Activated T-helper 2 cell treated with anti-CD3 and anti-CD28 coated beads, Interferon-gamma antibody, Interleukin-2, Interleukin-4, amounts not matched to agents 10 μg/mL and 5 μg/mL and 100 μg/mL, durations not matched to agents 14 hours and 24 hours and 36 hours (primary cell): ENCODE measurements at regions not wholly inside any gene's neighbourhood (a gene's known extent, or its start where the extent isn't known, plus 50 kb on each side); places are given as distances from the start of the nearest gene placed in this dataset.

ENCODE experiments used
- DNase-seq: peaks from one replicate; pipeline ENCODE4 v3.0.0; 2021; ENCODE audit warnings: low spot score
- H3K27ac Mint-ChIP-seq: one replicate; pipeline ENCODE4 v1.8.0; 2021; ENCODE audit warnings: mixed read lengths
- H3K27me3 Mint-ChIP-seq: one replicate; pipeline ENCODE4 v1.8.0; 2021; ENCODE audit warnings: low read depth, mixed read lengths
- H3K36me3 Mint-ChIP-seq: one replicate; pipeline ENCODE4 v1.8.0; 2021; ENCODE audit warnings: low read depth, mixed read lengths
- H3K4me1 Mint-ChIP-seq: one replicate; pipeline ENCODE4 v1.8.0; 2021; ENCODE audit warnings: low read depth, mixed read lengths
- H3K4me3 Mint-ChIP-seq: one replicate; pipeline ENCODE4 v1.8.0; 2021; ENCODE audit warnings: low read depth, mild to moderate bottlenecking, moderate library complexity, mixed read lengths
- H3K9me3 Mint-ChIP-seq: one replicate; pipeline ENCODE4 v1.8.0; 2021; ENCODE audit warnings: mixed read lengths
- intact Hi-C: fragments of 100-400 bp; cut with micrococcal nuclease; formaldehyde crosslinking; loops from one replicate; pipeline ENCODE4 v1.15.1; 2023

GRCh38 chr2:22902180-22902550 is 482.8 kb upstream of the KLHL29 start:
- H3K36me3 Mint-ChIP-seq, result no peaks in the 10 kb centered on the region
- intact Hi-C loops, result no loop called here
- no peaks in the 10 kb centered on the region for H3K27me3 Mint-ChIP-seq
- H3K27ac Mint-ChIP-seq, result no peak overlapping the region
- no peak overlapping the region for H3K4me3 Mint-ChIP-seq
- no peaks in the 10 kb centered on the region for H3K4me1 Mint-ChIP-seq
- no peaks in the 10 kb centered on the region for H3K9me3 Mint-ChIP-seq
- DNase-seq, result no peak

DNA sequence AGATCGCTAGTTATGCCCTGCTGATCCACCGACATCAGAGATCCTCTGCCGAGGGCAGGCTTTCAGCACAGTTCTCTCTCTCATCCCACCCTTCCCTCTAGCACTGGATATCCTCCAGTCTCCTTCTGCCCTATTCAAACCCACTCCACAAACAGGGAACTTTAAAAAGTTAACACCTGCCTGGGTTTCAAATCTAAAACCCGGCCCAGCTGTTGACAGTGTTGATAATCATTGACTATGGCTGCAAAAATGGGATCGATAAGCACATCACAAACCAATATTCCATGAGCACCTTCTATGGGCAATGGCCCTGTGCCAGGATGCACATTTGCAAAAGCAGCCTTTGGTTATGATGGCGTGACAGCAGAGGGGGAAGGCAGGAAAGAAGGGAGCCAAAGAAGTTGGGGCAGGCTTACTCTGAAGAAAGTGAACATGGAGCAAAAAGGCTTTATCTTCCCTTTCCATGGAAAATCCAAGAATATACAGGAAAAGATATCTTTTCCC is 482.3 kb upstream of the KLHL29 start:
- Mint-ChIP-seq H3K27ac (no peak overlapping the region), H3K9me3 (no peaks in the 10 kb centered on the region), H3K4me3 (no peak overlapping the region), H3K4me1 (no peaks in the 10 kb centered on the region), H3K36me3 (no peaks in the 10 kb centered on the region), H3K27me3 (no peaks in the 10 kb centered on the region)
- DNase-seq, result no peak
- intact Hi-C loops, result no loop called here

DNA sequence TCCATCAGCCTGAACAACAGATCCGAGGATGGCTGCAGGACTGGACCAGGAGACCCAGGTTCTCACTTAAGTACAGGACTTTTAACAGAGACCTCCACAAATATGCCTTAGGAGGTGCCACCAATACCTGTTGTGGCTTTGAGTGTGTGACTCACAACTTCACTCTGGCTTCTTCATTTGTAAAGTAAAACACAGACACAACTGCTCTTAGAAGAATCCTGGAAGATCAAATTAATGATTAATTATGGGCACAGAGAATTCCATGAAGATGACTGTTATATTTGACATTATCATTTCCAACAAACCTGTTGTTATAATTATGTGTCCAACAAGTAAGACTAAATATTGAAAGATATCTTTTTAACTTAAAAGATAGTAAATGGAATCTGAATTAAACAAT is 481.4 kb upstream of the KLHL29 start:
- intact Hi-C loops, result no loop called here
- Mint-ChIP-seq H3K9me3 (no peaks in the 10 kb centered on the region), H3K4me3 (no peak overlapping the region), H3K27me3 (no peaks in the 10 kb centered on the region), H3K27ac (no peak overlapping the region), H3K36me3 (no peaks in the 10 kb centered on the region), H3K4me1 (no peaks in the 10 kb centered on the region)
- no peak for DNase-seq

DNA sequence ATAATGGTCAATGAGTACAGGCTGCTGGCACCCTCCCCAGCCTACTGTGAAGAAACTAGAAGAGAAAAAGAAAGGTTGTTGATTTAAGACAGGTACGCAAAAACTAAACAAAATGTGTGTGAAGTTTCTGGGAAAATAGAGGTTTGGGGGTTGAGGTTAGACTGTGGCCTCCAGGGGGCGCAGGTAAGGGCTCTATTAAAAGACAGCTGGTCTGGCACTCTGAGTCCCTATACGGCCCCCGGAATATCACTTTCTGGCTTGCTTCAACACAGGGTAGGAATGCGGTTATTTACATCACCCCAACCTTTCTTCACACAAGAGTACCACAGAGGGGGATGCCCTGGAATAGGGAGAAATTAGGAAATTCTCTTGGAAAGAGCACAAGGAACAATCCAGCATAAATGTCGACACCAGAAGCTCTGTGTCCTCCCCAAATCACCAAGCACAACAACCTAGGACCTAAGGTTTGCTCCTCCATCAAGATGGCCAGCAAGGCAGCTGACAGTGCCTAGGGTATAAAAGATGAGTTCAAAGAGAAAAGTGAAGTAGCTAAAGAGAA is 480.8 kb upstream of the KLHL29 start:
- H3K4me3 Mint-ChIP-seq, result no peak overlapping the region
- DNase-seq, result no peak
- intact Hi-C loops, result no loop called here
- no peaks in the 10 kb centered on the region for H3K27me3 Mint-ChIP-seq
- H3K9me3 Mint-ChIP-seq, result no peaks in the 10 kb centered on the region
- H3K4me1 Mint-ChIP-seq, result no peaks in the 10 kb centered on the region
- H3K27ac Mint-ChIP-seq, result no peak overlapping the region
- no peaks in the 10 kb centered on the region for H3K36me3 Mint-ChIP-seq

DNA sequence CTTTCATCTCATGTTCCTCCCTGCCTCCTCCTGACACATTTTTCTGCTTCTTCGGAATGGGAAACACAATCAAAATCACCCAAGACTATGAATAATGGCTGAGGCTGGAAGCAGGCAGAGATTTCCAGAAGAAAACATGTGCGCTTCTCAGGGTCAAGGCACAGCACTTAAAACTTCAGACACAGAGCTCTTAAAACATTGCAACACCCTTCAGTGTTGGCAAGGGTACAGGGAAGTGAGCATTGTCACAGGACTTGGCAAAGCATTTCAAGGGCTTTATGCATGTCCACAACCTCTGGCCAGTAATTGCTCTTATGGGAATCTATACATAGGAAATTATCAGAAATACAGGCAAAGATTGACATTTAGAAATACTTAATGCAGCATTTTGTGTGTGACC is 477.6 kb upstream of the KLHL29 start:
- DNase-seq, result no peak
- Mint-ChIP-seq H3K27me3 (no peaks in the 10 kb centered on the region), H3K4me3 (no peak overlapping the region), H3K4me1 (no peaks in the 10 kb centered on the region), H3K36me3 (no peaks in the 10 kb centered on the region), H3K9me3 (no peaks in the 10 kb centered on the region), H3K27ac (no peak overlapping the region)
- intact Hi-C loops, result no loop called here

DNA sequence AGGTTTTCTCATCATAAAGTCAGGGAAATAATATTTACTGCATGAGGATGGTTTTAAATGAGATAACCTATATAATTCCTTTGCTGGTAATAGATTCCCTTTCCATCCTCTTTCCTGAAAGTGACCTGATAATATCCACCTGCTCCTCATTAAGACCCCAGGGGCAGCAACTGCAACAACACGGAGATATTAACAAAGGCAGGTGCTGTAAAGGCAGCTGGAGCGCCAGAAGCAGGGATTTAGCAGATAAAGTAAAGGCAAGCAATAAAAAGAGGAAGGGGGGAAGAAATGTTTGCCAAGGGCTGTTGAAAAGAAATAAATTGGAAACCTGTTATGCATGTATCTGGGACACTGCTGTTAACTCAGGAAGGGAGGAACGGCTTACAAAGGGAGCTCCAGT is 472.6 kb upstream of the KLHL29 start:
- no peaks in the 10 kb centered on the region for H3K4me1 Mint-ChIP-seq
- intact Hi-C loops, result no loop called here
- no peak overlapping the region for H3K4me3 Mint-ChIP-seq
- no peak overlapping the region for H3K27ac Mint-ChIP-seq
- DNase-seq, result no peak
- no peaks in the 10 kb centered on the region for H3K9me3 Mint-ChIP-seq
- H3K27me3 Mint-ChIP-seq, result no peaks in the 10 kb centered on the region
- H3K36me3 Mint-ChIP-seq, result no peaks in the 10 kb centered on the region

DNA sequence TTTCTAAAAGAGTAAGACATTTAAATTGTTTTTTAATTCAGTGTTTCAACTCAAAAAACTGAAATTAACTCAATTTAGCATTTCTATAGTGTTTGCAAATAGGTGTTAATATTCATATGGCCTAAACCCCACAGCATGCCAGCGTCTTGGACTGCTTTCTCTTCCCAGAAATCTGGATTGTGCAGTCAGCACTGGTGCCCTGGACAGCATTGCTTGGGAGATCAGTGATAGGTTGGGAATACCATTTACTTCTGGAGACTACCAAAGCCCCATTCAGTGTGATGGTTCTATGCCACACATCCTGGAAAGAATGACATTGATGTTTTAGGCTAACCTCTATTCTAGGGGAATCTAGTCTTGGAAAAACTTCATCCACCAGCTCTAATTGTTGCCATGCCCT is 455.0 kb upstream of the KLHL29 start:
- H3K27me3 Mint-ChIP-seq, result no peaks in the 10 kb centered on the region
- no peak overlapping the region for H3K4me3 Mint-ChIP-seq
- H3K36me3 Mint-ChIP-seq, result no peaks in the 10 kb centered on the region
- DNase-seq, result no peak
- intact Hi-C loops, result no loop called here
- no peak overlapping the region for H3K27ac Mint-ChIP-seq
- H3K9me3 Mint-ChIP-seq, result no peaks in the 10 kb centered on the region
- H3K4me1 Mint-ChIP-seq, result no peaks in the 10 kb centered on the region

DNA sequence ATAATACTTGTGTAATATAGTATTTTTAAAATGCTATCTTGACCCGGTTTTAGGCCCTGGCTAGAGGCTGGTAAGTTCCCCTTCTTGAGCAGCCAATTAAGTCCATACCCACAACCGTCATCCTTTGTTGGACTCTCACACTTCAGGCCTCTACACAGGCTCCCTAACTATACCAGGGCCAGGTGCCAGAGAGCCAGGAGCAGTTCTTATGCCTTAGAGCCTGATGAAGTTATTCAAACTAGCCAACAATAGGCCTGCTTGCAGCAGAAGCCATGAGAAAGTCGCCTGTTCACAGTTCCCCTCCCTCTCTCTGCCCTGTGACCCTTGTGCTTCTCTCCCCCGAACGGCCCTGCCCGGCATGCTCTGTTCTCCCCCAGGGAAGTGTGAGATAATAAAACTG is 454.2 kb upstream of the KLHL29 start:
- no peaks in the 10 kb centered on the region for H3K27me3 Mint-ChIP-seq
- no peak overlapping the region for H3K4me3 Mint-ChIP-seq
- H3K27ac Mint-ChIP-seq, result no peak overlapping the region
- no peak for DNase-seq
- no peaks in the 10 kb centered on the region for H3K36me3 Mint-ChIP-seq
- H3K9me3 Mint-ChIP-seq, result no peaks in the 10 kb centered on the region
- intact Hi-C loops, result no loop called here
- H3K4me1 Mint-ChIP-seq, result no peaks in the 10 kb centered on the region

GRCh38 chr2:22932288-22932687 is 452.7 kb upstream of the KLHL29 start:
- Mint-ChIP-seq H3K9me3 (no peaks in the 10 kb centered on the region), H3K27me3 (no peaks in the 10 kb centered on the region), H3K36me3 (no peaks in the 10 kb centered on the region), H3K4me1 (no peaks in the 10 kb centered on the region), H3K4me3 (no peak overlapping the region), H3K27ac (no peak overlapping the region)
- no peak for DNase-seq
- intact Hi-C loops, result no loop called here

- intact Hi-C loops, result no loop called here
- DNase-seq, result no peak
- H3K27ac Mint-ChIP-seq, result no peak overlapping the region
- no peaks in the 10 kb centered on the region for H3K9me3 Mint-ChIP-seq
- no peaks in the 10 kb centered on the region for H3K36me3 Mint-ChIP-seq
- H3K4me1 Mint-ChIP-seq, result no peaks in the 10 kb centered on the region
- H3K27me3 Mint-ChIP-seq, result no peaks in the 10 kb centered on the region
- H3K4me3 Mint-ChIP-seq, result no peak overlapping the region
Measured at GRCh38 chr2:22934747-22935146, 450.2 kb upstream of the KLHL29 start.

DNA sequence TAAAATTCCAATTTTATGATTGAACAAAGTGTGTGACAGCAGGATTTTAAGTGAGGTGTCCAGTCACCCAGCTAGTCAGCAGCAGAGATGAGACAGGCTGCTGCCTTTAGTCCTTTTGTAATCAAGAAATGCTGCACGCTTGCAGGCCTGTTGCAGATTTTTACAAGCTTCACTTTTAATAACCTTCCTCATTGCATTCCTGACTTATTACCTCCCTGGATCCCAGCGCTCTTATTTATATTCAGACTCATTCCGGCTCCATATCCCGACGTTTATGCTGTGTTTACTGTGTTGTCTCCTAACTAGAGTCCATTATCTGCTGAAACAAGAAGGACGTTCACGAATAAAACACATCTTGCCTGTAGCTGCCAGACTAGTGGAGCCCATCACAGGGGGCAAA is 442.5 kb upstream of the KLHL29 start:
- Mint-ChIP-seq H3K9me3 (no peaks in the 10 kb centered on the region), H3K4me1 (no peaks in the 10 kb centered on the region), H3K4me3 (no peak overlapping the region), H3K36me3 (no peaks in the 10 kb centered on the region), H3K27me3 (no peaks in the 10 kb centered on the region), H3K27ac (no peak overlapping the region)
- DNase-seq, result no peak
- intact Hi-C loops, result no loop called here

- DNase-seq, result no peak
- no peaks in the 10 kb centered on the region for H3K36me3 Mint-ChIP-seq
- no peak overlapping the region for H3K27ac Mint-ChIP-seq
- no peaks in the 10 kb centered on the region for H3K9me3 Mint-ChIP-seq
- intact Hi-C loops, result no loop called here
- no peaks in the 10 kb centered on the region for H3K4me1 Mint-ChIP-seq
- H3K4me3 Mint-ChIP-seq, result no peak overlapping the region
- H3K27me3 Mint-ChIP-seq, result no peaks in the 10 kb centered on the region
Measured at GRCh38 chr2:22944143-22944542, 440.8 kb upstream of the KLHL29 start.

DNA sequence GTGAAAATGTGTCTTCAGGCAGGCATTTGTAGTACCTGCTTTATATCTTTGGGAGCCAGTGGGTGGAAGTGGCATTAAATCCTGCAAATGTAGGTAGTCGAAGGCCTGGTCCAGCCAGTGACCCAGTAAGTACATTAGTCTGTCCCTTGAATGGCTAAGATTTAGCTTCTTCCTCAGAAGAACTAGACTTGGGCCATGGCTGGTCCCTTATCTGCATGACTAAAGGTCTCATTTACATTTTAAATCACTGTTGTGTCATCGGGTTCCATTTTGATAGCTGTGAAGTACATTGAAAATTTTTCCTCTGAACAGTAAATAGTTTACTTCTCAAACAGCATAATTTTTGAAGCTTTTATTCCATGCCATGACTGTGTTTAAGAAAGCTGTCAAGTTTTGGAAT is 438.4 kb upstream of the KLHL29 start:
- H3K4me1 Mint-ChIP-seq, result no peaks in the 10 kb centered on the region
- no peak for DNase-seq
- H3K27me3 Mint-ChIP-seq, result no peaks in the 10 kb centered on the region
- H3K9me3 Mint-ChIP-seq, result no peaks in the 10 kb centered on the region
- H3K36me3 Mint-ChIP-seq, result no peaks in the 10 kb centered on the region
- no peak overlapping the region for H3K4me3 Mint-ChIP-seq
- no peak overlapping the region for H3K27ac Mint-ChIP-seq
- intact Hi-C loops, result no loop called here

DNA sequence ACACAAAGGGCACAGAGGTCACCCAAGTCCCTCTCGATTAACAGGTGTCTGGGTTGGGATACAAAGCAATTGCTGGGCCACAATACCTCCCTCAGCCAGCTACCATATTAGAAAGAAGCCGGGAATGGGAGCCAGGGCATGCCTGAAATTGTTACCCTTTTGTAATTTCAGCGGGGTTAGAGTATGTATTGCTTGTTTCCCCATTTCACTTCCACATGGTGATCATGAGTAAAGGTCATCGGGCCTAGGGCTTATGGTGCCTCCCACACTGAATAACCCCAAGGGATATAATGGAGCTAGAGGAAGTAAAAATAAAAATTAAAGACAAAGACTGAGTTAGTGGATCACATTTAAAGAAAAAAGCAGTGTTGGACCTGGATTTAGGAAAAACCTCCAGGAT is 437.2 kb upstream of the KLHL29 start:
- no peak for DNase-seq
- Mint-ChIP-seq H3K9me3 (no peaks in the 10 kb centered on the region), H3K27ac (no peak overlapping the region), H3K4me1 (no peaks in the 10 kb centered on the region), H3K27me3 (no peaks in the 10 kb centered on the region), H3K36me3 (no peaks in the 10 kb centered on the region), H3K4me3 (no peak overlapping the region)
- intact Hi-C loops, result no loop called here
